Mesodermal cell (in vitro differentiated cells): ENCODE measurements at regions not wholly inside any gene's neighbourhood (a gene's known extent, or its start where the extent isn't known, plus 50 kb on each side); places are given as distances from the start of the nearest gene placed in this dataset.

Source experiments
- H3K27ac ChIP-seq: 2 replicates; pipeline ENCODE4 v1.7.0; 2013; ENCODE audit warnings: mild to moderate bottlenecking, low read depth, low read length, moderate library complexity; ENCODE audit not compliant: severe bottlenecking
- H3K36me3 ChIP-seq: 2 replicates; pipeline ENCODE4 v1.7.1; 2013; ENCODE audit warnings: mild to moderate bottlenecking, low read length, moderate library complexity; ENCODE audit not compliant: control insufficient read depth, insufficient read depth
- H3K4me1 ChIP-seq: one replicate; pipeline ENCODE4 v1.7.1; 2013; ENCODE audit warnings: mild to moderate bottlenecking, low read length; ENCODE audit not compliant: insufficient read depth, control insufficient read depth, poor library complexity, severe bottlenecking
- H3K4me3 ChIP-seq: 2 replicates; pipeline ENCODE4 v1.7.0; 2013; ENCODE audit warnings: low read length, control low read depth, mild to moderate bottlenecking; ENCODE audit not compliant: insufficient read depth, poor library complexity, severe bottlenecking; ENCODE audit errors: extremely low read depth
- H3K9me3 ChIP-seq: 2 replicates; pipeline ENCODE4 v1.7.1; 2013; ENCODE audit warnings: mild to moderate bottlenecking, low read length, moderate library complexity; ENCODE audit not compliant: control insufficient read depth
- WGBS, 2 experiments: methylation state at CpG; one replicate each; pipeline ENCODE4 v1.1.5; 2013; ENCODE audit warnings: missing lambda C conversion rate in 2 of 2; ENCODE audit not compliant: insufficient coverage in 2 of 2; 5-methylcytosine and 5-hydroxymethylcytosine counted together

DNA sequence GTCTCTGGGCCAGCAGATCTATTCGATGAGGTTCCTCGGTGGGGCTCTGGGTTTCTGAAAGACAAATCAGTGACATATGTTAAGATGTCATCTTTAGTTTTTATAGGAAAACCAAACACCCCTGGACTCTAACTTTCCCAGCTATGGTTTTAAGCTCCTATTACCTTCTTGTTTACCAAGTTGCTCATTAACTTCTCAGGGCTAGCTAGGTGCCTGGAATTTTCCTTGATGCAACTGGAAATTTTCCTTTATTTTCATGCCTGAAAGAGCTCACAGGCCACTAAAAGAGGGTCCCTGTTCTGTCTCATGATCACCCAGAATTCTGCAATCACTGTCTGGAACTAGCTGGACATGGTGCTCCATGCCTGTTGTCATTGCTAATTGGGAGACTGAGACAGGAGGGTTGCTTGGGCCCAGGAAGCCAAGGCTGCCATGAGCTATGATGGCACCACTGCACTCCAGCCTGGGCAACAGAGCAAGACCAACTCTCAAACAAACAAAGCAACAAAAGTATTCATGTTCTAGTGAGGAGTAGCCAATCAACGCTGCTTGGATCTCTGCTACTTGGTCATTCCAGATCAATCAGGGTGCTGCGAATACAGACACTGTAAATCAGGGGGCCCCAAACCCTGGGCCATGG lies 1173.5 kb upstream of the AUTS2 start:
- Histone ChIP-seq H3K9me3 (no peaks in the 10 kb centered on the region), H3K4me1 (no peaks in the 10 kb centered on the region), H3K27ac (no peak overlapping the region), H3K4me3 (no peak overlapping the region), H3K36me3 (no peaks in the 10 kb centered on the region)
- 84 to 85% methylated on average over 2 of the region's 4 CpGs for WGBS, 2 experiments

DNA sequence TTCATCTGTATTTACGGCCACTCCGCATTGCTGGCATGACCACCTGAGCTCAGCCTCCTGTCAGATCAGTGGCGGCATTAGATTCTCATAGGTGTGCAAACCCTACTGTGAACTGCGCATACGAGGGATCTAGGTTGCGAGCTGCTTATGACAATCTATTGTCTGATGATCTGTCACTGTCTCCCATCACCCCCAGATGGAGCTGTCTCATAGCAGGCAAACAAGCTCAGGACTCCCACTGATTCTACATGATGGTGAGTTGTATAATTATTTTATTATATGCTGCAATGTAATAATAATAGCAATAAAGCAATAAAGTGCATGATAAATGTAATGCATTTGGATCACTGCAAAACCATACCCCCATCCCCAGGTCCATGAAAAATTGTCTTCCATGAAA lies 1172.9 kb upstream of the AUTS2 start:
- 90 to 100% methylated on average over 2 to 6 of the region's 6 CpGs for WGBS, 2 experiments

DNA sequence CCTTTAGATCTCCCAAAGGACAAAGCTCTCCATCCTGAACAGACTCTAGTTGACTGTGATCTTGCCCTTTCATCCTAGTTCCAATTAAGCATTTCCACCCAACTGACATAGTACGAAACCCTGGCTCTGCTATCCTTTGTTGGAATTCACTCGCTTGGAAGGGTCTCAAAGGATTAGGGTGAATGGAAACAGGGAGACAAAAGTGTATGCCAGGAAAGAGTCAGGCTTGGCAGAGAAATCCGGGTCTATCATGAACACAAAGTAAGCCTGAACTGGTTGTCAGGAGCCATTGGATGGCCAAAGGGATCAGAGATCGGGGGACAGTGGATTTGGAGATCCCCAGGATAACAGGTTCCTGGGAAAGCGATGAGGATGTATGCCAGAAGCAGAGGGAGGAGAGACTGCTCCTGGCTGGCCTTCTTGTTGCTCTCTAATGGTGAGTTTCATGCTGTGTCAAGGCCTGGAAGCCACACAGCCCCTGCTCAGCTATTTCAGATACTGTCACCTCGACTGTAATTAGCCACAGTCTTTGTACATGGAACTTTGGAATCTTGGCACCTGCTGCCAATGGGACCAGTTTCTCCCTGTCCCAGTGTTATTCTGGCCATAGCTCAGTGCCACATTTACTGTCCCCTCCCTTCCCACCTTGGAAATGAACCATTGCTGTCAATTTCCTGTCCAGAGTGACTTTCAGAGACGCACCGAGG lies 1168.7 kb upstream of the AUTS2 start:
- no peaks in the 10 kb centered on the region for H3K36me3 ChIP-seq
- no peak overlapping the region for H3K4me3 ChIP-seq
- no peak overlapping the region for H3K27ac ChIP-seq
- no peaks in the 10 kb centered on the region for H3K4me1 ChIP-seq
- H3K9me3 ChIP-seq, result no peaks in the 10 kb centered on the region
- 82 to 91% methylated on average over 4 to 5 of the region's 8 CpGs for WGBS, 2 experiments

More for the DNA sequence above, 1172.9 kb upstream of the AUTS2 start:
- no peaks in the 10 kb centered on the region for H3K36me3 ChIP-seq
- no peaks in the 10 kb centered on the region for H3K9me3 ChIP-seq
- no peaks in the 10 kb centered on the region for H3K4me1 ChIP-seq
- no peak overlapping the region for H3K4me3 ChIP-seq
- no peak overlapping the region for H3K27ac ChIP-seq

DNA sequence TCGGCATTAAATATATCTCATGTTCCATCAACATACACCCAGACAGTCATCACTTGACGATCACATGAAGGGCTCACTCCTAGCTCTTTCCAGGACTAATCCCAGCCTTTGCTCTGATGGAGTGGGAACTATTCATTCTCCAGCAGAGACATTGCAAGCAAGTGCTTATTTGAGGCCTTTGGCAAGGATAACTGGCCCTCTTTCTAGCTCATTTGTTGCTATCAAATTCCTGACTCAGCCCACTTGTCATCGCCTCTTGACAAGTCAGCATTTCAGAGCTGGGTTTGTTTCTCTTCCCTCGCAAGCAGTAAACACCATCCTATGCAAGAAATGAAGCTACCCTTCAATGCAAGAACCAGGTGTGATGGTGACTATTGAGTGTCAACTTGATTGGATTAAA lies 1165.7 kb upstream of the AUTS2 start:
- no peaks in the 10 kb centered on the region for H3K36me3 ChIP-seq
- H3K27ac ChIP-seq, result no peak overlapping the region
- H3K4me1 ChIP-seq, result no peaks in the 10 kb centered on the region
- WGBS, 2 experiments, result 90 to 93% methylated on average over 3 of the region's 4 CpGs
- no peaks in the 10 kb centered on the region for H3K9me3 ChIP-seq
- no peak overlapping the region for H3K4me3 ChIP-seq

GRCh38 chr7:68433462-68434070 lies 1164.7 kb upstream of the AUTS2 start:
- H3K27ac ChIP-seq, result no peak overlapping the region

GRCh38 chr7:68434857-68435256 lies 1163.4 kb upstream of the AUTS2 start:
- no peak overlapping the region for H3K4me3 ChIP-seq
- WGBS, 2 experiments, result 75 to 84% methylated on average over 10 to 11 of the region's 13 CpGs
- no peaks in the 10 kb centered on the region for H3K36me3 ChIP-seq
- no peaks in the 10 kb centered on the region for H3K4me1 ChIP-seq
- no peak overlapping the region for H3K27ac ChIP-seq
- peaks cover 5% of the 10 kb centered on the region for H3K9me3 ChIP-seq

More at GRCh38 chr7:68433462-68434070, 1164.7 kb upstream of the AUTS2 start:
- H3K4me1 ChIP-seq, result no peaks in the 10 kb centered on the region
- H3K4me3 ChIP-seq, result no peak overlapping the region
- WGBS, 2 experiments, result 100% methylated on average over 1 of the region's 5 CpGs; no CpG with 5 or more reads in 1 of the 2 experiments
- H3K36me3 ChIP-seq, result no peaks in the 10 kb centered on the region
- H3K9me3 ChIP-seq, result peaks cover 1% of the 10 kb centered on the region

- no peak overlapping the region for H3K4me3 ChIP-seq
- H3K36me3 ChIP-seq, result no peaks in the 10 kb centered on the region
- H3K27ac ChIP-seq, result no peak overlapping the region
- no CpG with 5 or more reads among the region's 2 CpGs for WGBS, 2 experiments
- H3K4me1 ChIP-seq, result no peaks in the 10 kb centered on the region
- H3K9me3 ChIP-seq, result peaks cover 5% of the 10 kb centered on the region
These were observed 1160.3 kb upstream of the AUTS2 start for GRCh38 chr7:68438016-68438415.

DNA sequence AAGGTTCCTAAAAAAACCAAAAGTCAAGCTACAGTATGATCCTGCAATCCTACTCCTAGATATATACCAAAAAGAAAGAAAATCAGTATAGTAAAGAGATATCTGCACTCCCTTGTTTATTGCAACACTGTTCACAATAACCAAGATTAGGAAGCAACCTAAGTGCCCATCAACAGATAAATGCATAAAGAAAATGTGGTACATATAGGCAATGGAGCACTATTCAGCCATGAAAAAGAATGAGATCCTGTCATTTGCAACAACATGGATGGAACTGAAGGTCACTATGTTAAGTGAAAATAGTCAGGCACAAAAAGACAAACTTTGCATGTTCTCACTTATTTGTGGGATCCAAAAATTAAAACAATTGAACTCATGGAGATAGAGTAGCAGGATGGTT lies 1159.5 kb upstream of the AUTS2 start:
- no peaks in the 10 kb centered on the region for H3K4me1 ChIP-seq
- no peak overlapping the region for H3K27ac ChIP-seq

GRCh38 chr7:68439897-68440296 lies 1158.4 kb upstream of the AUTS2 start:
- H3K4me3 ChIP-seq, result no peak overlapping the region
- H3K36me3 ChIP-seq, result no peaks in the 10 kb centered on the region
- WGBS, 2 experiments, result 80 to 100% methylated on average over 1 of the region's 1 CpG
- H3K27ac ChIP-seq, result no peak overlapping the region
- peaks cover 5% of the 10 kb centered on the region for H3K9me3 ChIP-seq
- no peaks in the 10 kb centered on the region for H3K4me1 ChIP-seq

More for the DNA sequence above, 1159.5 kb upstream of the AUTS2 start:
- peaks cover 5% of the 10 kb centered on the region for H3K9me3 ChIP-seq
- H3K36me3 ChIP-seq, result no peaks in the 10 kb centered on the region
- no peak overlapping the region for H3K4me3 ChIP-seq

GRCh38 chr7:68440866-68441265 lies 1157.4 kb upstream of the AUTS2 start:
- Histone ChIP-seq H3K9me3 (peaks cover 5% of the 10 kb centered on the region), H3K36me3 (no peaks in the 10 kb centered on the region), H3K4me1 (no peaks in the 10 kb centered on the region), H3K4me3 (no peak overlapping the region), H3K27ac (no peak overlapping the region)
- WGBS, 2 experiments, result 90 to 98% methylated on average over 3 to 4 of the region's 6 CpGs

- H3K4me1 ChIP-seq, result peaks cover 4% of the 10 kb centered on the region
- peaks cover 5% of the 10 kb centered on the region for H3K9me3 ChIP-seq
- 92 to 98% methylated on average over 7 of the region's 8 CpGs for WGBS, 2 experiments
- no peak overlapping the region for H3K4me3 ChIP-seq
- no peaks in the 10 kb centered on the region for H3K36me3 ChIP-seq
- no peak overlapping the region for H3K27ac ChIP-seq
These were observed 1156.6 kb upstream of the AUTS2 start for GRCh38 chr7:68441645-68442044.
